EL (cell line): ENCODE measurements at regions not wholly inside any gene's neighbourhood (a gene's known extent, or its start where the extent isn't known, plus 50 kb on each side); places are given as distances from the start of the nearest gene placed in this dataset.

Experiments used
- DNase-seq: peaks from one replicate; pipeline ENCODE4 v3.0.0-alpha.2; 2016

- DNase-seq = no peak
Observed at GRCh38 chr9:18167733-18168132, 306.2 kb upstream of the ADAMTSL1 start.

GRCh38 chr9:18173923-18174322, 300.0 kb upstream of the ADAMTSL1 start:
- no peak for DNase-seq

GRCh38 chr9:18182636-18183035, 291.3 kb upstream of the ADAMTSL1 start:
- DNase-seq = no peak

GRCh38 chr9:18183974-18184373, 290.0 kb upstream of the ADAMTSL1 start:
- DNase-seq = no peak

GRCh38 chr9:18184401-18184800, 289.6 kb upstream of the ADAMTSL1 start:
- no peak for DNase-seq

- no peak for DNase-seq
Observed at GRCh38 chr9:18185196-18185595, 288.8 kb upstream of the ADAMTSL1 start.

- no peak for DNase-seq
Observed at GRCh38 chr9:18188971-18189370, 285.0 kb upstream of the ADAMTSL1 start.

GRCh38 chr9:18189871-18190670, 283.9 kb upstream of the ADAMTSL1 start:
- DNase-seq = no peak

GRCh38 chr9:18190671-18191374, 283.1 kb upstream of the ADAMTSL1 start:
- no peak for DNase-seq

GRCh38 chr9:18194316-18194715, 279.6 kb upstream of the ADAMTSL1 start:
- DNase-seq = peak; percentile 21

- no peak for DNase-seq
Observed at GRCh38 chr9:18195223-18195622, 278.7 kb upstream of the ADAMTSL1 start.

- no peak for DNase-seq
Observed at GRCh38 chr9:18202924-18203323, 271.0 kb upstream of the ADAMTSL1 start.

GRCh38 chr9:18207735-18208134, 266.2 kb upstream of the ADAMTSL1 start:
- DNase-seq = no peak

GRCh38 chr9:18208166-18209059, 265.5 kb upstream of the ADAMTSL1 start:
- peak; percentile 37 for DNase-seq

GRCh38 chr9:18215626-18216025, 258.3 kb upstream of the ADAMTSL1 start:
- DNase-seq = no peak

- no peak for DNase-seq
Observed at GRCh38 chr9:18216376-18216775, 257.6 kb upstream of the ADAMTSL1 start.

- DNase-seq = no peak
Observed at GRCh38 chr9:18228101-18228500, 245.9 kb upstream of the ADAMTSL1 start.

GRCh38 chr9:18229992-18230676, 243.8 kb upstream of the ADAMTSL1 start:
- DNase-seq = no peak

- no peak for DNase-seq
Observed at GRCh38 chr9:18233311-18233710, 240.6 kb upstream of the ADAMTSL1 start.

GRCh38 chr9:18233776-18234445, 240.0 kb upstream of the ADAMTSL1 start:
- DNase-seq = no peak

GRCh38 chr9:18235181-18235908, 238.6 kb upstream of the ADAMTSL1 start:
- DNase-seq = no peak
